ENCODE measurements at regions not wholly inside any gene's neighbourhood (a gene's known extent, or its start where the extent isn't known, plus 50 kb on each side); places are given as distances from the start of the nearest gene placed in this dataset.

DNA sequence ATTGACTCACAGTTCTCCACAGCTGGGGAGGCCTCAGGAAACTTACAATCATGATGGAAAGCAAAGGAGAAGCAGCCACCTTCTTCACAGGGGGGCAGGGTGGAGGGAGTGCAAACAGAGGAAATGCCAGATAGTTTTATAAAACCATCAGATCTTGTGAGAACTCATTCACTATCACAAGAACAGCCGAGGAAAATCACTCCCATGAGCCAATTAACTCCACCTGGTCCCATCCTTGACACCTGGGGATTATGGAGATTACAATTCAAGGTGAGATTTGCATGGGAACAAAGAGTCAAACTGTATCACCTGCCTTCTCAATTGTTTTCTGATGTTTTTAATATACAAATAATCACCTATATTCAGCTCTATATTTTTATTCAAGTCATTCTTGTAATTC is 1527.3 kb upstream of the GOT2 start:
- TF ChIP-seq, protein P1, sequence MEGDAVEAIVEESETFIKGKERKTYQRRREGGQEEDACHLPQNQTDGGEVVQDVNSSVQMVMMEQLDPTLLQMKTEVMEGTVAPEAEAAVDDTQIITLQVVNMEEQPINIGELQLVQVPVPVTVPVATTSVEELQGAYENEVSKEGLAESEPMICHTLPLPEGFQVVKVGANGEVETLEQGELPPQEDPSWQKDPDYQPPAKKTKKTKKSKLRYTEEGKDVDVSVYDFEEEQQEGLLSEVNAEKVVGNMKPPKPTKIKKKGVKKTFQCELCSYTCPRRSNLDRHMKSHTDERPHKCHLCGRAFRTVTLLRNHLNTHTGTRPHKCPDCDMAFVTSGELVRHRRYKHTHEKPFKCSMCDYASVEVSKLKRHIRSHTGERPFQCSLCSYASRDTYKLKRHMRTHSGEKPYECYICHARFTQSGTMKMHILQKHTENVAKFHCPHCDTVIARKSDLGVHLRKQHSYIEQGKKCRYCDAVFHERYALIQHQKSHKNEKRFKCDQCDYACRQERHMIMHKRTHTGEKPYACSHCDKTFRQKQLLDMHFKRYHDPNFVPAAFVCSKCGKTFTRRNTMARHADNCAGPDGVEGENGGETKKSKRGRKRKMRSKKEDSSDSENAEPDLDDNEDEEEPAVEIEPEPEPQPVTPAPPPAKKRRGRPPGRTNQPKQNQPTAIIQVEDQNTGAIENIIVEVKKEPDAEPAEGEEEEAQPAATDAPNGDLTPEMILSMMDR (IDR thresholded peaks at IDR 0.05; ENCODE audit: borderline replicate concordance, extremely low read depth, insufficient read depth) = no peak
- H3K27ac ChIP-seq (ENCODE audit: low read depth in 2 of 2, low read length in 2 of 2) = no peak overlapping the region
- H3K9me3 ChIP-seq (ENCODE audit: control insufficient read depth in 2 of 3, insufficient read depth in 1 of 3, low read length in 3 of 3) = no peaks in the 10 kb centered on the region
- no peak overlapping the region for H3K9ac ChIP-seq (ENCODE audit: low read length in 3 of 3)
- no peak overlapping the region for H3K4me3 ChIP-seq (ENCODE audit: low read length in 3 of 3)
- H3K36me3 ChIP-seq (ENCODE audit: control insufficient read depth in 2 of 3, insufficient read depth in 3 of 3, low read length in 3 of 3) = no peaks in the 10 kb centered on the region
- DNase-seq (no peak), FAIRE-seq (no peak)
- intact Hi-C loops (cut with DNase I) = no loop called here
- H3K4me1 ChIP-seq (ENCODE audit: control insufficient read depth in 2 of 3, insufficient read depth in 2 of 3, low read depth in 1 of 3, low read length in 3 of 3) = no peaks in the 10 kb centered on the region
- H3K27me3 ChIP-seq (ENCODE audit: control insufficient read depth, insufficient read depth, low read length) = no peaks in the 10 kb centered on the region

DNA sequence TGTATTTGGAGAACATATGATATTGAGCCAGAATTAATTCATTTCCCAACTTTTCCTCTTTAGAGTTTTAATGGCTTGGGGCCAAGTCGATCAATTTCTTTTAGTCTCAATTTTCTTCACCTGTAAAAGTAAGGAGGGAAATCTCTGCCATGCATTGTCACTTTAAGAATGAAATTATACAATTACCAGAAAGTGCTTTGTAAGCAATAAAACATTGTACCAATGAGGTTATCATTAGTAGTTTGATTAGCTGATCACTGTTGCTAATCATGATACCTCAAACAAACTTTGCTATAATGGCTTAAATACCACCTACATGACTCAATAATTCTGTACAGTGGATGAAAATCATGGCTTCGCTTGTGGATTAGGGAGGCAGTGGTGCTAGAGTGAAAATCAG is 1525.8 kb upstream of the GOT2 start:
- Histone ChIP-seq H3K27ac (ENCODE audit: low read depth in 2 of 2, low read length in 2 of 2) (no peak overlapping the region), H3K9ac (ENCODE audit: low read length in 3 of 3) (no peak overlapping the region), H3K4me3 (ENCODE audit: low read length in 3 of 3) (no peak overlapping the region), H3K36me3 (ENCODE audit: control insufficient read depth in 2 of 3, insufficient read depth in 3 of 3, low read length in 3 of 3) (no peaks in the 10 kb centered on the region), H3K9me3 (ENCODE audit: control insufficient read depth in 2 of 3, insufficient read depth in 1 of 3, low read length in 3 of 3) (no peaks in the 10 kb centered on the region), H3K27me3 (ENCODE audit: control insufficient read depth, insufficient read depth, low read length) (no peaks in the 10 kb centered on the region), H3K4me1 (ENCODE audit: control insufficient read depth in 2 of 3, insufficient read depth in 2 of 3, low read depth in 1 of 3, low read length in 3 of 3) (no peaks in the 10 kb centered on the region)
- intact Hi-C loops (cut with DNase I) = no loop called here
- FAIRE-seq (no peak), DNase-seq (no peak)
- TF ChIP-seq, protein P1 (IDR thresholded peaks at IDR 0.05; ENCODE audit: borderline replicate concordance, extremely low read depth, insufficient read depth) = no peak

DNA sequence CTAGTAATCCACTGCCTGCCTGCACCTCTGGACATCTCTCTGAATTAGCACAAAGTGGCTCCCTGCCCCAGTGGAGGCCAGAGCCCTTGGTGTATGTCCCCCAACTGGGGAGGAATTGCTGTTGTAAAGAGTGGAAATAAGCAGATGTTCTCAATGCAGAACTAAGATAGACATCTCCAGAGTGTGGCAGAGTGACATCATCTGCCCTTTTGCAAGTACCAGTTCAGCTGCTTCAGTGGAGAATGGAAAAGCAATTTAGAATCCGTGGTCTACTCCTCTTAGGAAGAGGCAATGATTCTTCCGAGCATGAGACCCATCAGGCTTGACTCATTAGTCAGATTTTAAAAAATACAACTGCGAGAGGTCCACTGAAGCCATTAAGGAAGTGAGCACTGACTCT is 1512.0 kb upstream of the GOT2 start:
- H3K4me1 ChIP-seq (ENCODE audit: control insufficient read depth in 2 of 3, insufficient read depth in 2 of 3, low read depth in 1 of 3, low read length in 3 of 3) = no peaks in the 10 kb centered on the region
- DNase-seq (no peak), FAIRE-seq (no peak)
- H3K4me3 ChIP-seq (ENCODE audit: low read length in 3 of 3) = no peak overlapping the region
- TF ChIP-seq, protein P1 (IDR thresholded peaks at IDR 0.05; ENCODE audit: borderline replicate concordance, extremely low read depth, insufficient read depth) = no peak
- no peak overlapping the region for H3K9ac ChIP-seq (ENCODE audit: low read length in 3 of 3)
- H3K27ac ChIP-seq (ENCODE audit: low read depth in 2 of 2, low read length in 2 of 2) = no peak overlapping the region
- no peaks in the 10 kb centered on the region for H3K27me3 ChIP-seq (ENCODE audit: control insufficient read depth, insufficient read depth, low read length)
- H3K9me3 ChIP-seq (ENCODE audit: control insufficient read depth in 2 of 3, insufficient read depth in 1 of 3, low read length in 3 of 3) = no peaks in the 10 kb centered on the region
- no peaks in the 10 kb centered on the region for H3K36me3 ChIP-seq (ENCODE audit: control insufficient read depth in 2 of 3, insufficient read depth in 3 of 3, low read length in 3 of 3)
- intact Hi-C loops (cut with DNase I) = no loop called here

DNA sequence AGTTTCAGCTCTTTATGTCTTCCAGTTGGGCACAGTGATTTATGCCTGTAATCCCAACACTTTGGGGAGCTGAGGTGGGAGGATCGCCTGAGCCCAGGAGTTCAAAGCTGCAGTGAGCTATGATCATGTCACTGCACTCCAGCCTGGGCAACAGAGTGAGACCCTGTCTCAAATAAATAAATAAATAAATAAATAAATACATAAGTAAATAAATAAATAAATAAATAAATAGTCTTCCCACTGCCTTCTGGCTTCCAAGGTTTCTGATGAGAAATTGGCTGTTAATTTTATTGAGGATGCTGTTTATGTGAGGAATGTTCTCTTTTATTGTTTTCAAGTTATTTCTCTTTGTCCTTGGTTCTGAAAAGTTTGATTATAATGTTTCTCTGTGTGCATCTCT is 1507.6 kb upstream of the GOT2 start:
- Histone ChIP-seq H3K9me3 (ENCODE audit: control insufficient read depth in 2 of 3, insufficient read depth in 1 of 3, low read length in 3 of 3) (no peaks in the 10 kb centered on the region), H3K27ac (ENCODE audit: low read depth in 2 of 2, low read length in 2 of 2) (no peak overlapping the region), H3K9ac (ENCODE audit: low read length in 3 of 3) (no peak overlapping the region), H3K4me1 (ENCODE audit: control insufficient read depth in 2 of 3, insufficient read depth in 2 of 3, low read depth in 1 of 3, low read length in 3 of 3) (no peaks in the 10 kb centered on the region), H3K4me3 (ENCODE audit: low read length in 3 of 3) (no peak overlapping the region), H3K36me3 (ENCODE audit: control insufficient read depth in 2 of 3, insufficient read depth in 3 of 3, low read length in 3 of 3) (no peaks in the 10 kb centered on the region), H3K27me3 (ENCODE audit: control insufficient read depth, insufficient read depth, low read length) (no peaks in the 10 kb centered on the region)
- no peak for FAIRE-seq
- intact Hi-C loops (cut with DNase I) = no loop called here
- DNase-seq = no peak
- TF ChIP-seq, protein P1 (IDR thresholded peaks at IDR 0.05; ENCODE audit: borderline replicate concordance, extremely low read depth, insufficient read depth) = no peak

Measured in kidney (tissue), 13 donors.